ENCODE measurements at regions not wholly inside any gene's neighbourhood (a gene's known extent, or its start where the extent isn't known, plus 50 kb on each side); places are given as distances from the start of the nearest gene placed in this dataset.

GRCh38 chr1:78715181-78715661 is 65.6 kb downstream of the IFI44 start:
- TF ChIP-seq CTCF (IDR thresholded peaks at IDR 0.05; ENCODE audit: poor library complexity) (no peak), EZH2 (IDR thresholded peaks at IDR 0.05; ENCODE audit: borderline replicate concordance) (no peak), EZH2phosphoT487 (IDR thresholded peaks at IDR 0.05; ENCODE audit: low read depth, severe bottlenecking, unreplicated experiment) (no peak)

Measured in hepatocyte (in vitro differentiated cells).